ENCODE measurements at regions not wholly inside any gene's neighbourhood (a gene's known extent, or its start where the extent isn't known, plus 50 kb on each side); places are given as distances from the start of the nearest gene placed in this dataset.

GRCh38 chr5:18119156-18119785 lies 485.0 kb downstream of the TAF11L14 start:
- Histone ChIP-seq H3K9me3 (ENCODE audit: control insufficient read depth in 4 of 4, insufficient read depth in 3 of 4, low read length in 3 of 4) (no peaks in the 10 kb centered on the region), H3K27me3 (ENCODE audit: control insufficient read depth in 3 of 3, insufficient read depth in 3 of 3, low read length in 2 of 3) (no peaks in the 10 kb centered on the region), H3K9ac (ENCODE audit: insufficient read depth in 1 of 2, low read length in 2 of 2) (no peak overlapping the region), H3K27ac (ENCODE audit: low read depth in 1 of 2, low read length in 1 of 2) (no peak overlapping the region), H3K4me3 (no peak overlapping the region), H3K4me1 (ENCODE audit: control insufficient read depth in 5 of 5, insufficient read depth in 5 of 5, low read length in 5 of 5) (no peaks in the 10 kb centered on the region), H3K36me3 (ENCODE audit: control insufficient read depth in 4 of 4, insufficient read depth in 4 of 4, low read length in 4 of 4) (no peaks in the 10 kb centered on the region)
- no peak for ATAC-seq (ENCODE audit: insufficient read depth, low FRiP score)
- WGBS, 2 donors = 88% methylated on average over 11 of the region's 11 CpGs
- no peak for DNase-seq
- no peak for TF ChIP-seq CTCF (IDR thresholded peaks at IDR 0.05; ENCODE audit: control extremely low read depth, extremely low read depth)

DNA sequence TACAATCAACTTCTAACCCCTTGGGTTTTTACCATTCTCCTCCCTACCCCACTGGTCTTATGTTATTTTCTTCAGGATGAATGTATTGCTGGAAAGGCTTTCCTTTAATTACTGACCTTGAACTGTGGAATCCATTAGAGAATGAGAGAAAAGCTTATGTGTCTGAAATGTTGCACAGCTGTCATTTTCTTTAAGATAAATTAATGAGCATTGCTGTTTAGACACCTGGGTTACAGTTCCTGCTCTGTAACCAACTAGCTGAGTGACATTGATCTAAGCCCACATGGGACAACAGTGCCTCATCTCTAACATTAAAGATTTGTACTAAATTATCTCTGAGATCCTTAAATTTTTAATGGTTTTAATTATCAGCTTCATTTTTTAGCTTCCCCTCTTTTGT lies 507.0 kb downstream of the TAF11L14 start:
- no peak for TF ChIP-seq CTCF (IDR thresholded peaks at IDR 0.05; ENCODE audit: control extremely low read depth, extremely low read depth)
- peaks cover 0 to 2% (median 0%) of the 10 kb centered on the region in 5 donors for H3K4me1 ChIP-seq (ENCODE audit: control insufficient read depth in 5 of 5, insufficient read depth in 5 of 5, low read length in 5 of 5)
- H3K9me3 ChIP-seq (ENCODE audit: control insufficient read depth in 4 of 4, insufficient read depth in 3 of 4, low read length in 3 of 4) = peaks cover 0 to 5% (median 0%) of the 10 kb centered on the region in 4 donors
- no peaks in the 10 kb centered on the region for H3K36me3 ChIP-seq (ENCODE audit: control insufficient read depth in 4 of 4, insufficient read depth in 4 of 4, low read length in 4 of 4)
- no peak overlapping the region for H3K27ac ChIP-seq (ENCODE audit: low read depth in 1 of 2, low read length in 1 of 2)
- no peak overlapping the region for H3K9ac ChIP-seq (ENCODE audit: insufficient read depth in 1 of 2, low read length in 2 of 2)
- no peak overlapping the region for H3K4me3 ChIP-seq
- no peaks in the 10 kb centered on the region for H3K27me3 ChIP-seq (ENCODE audit: control insufficient read depth in 3 of 3, insufficient read depth in 3 of 3, low read length in 2 of 3)
- ATAC-seq (ENCODE audit: insufficient read depth, low FRiP score) = no peak
- DNase-seq = no peak

GRCh38 chr5:18142831-18143230 lies 508.6 kb downstream of the TAF11L14 start:
- Histone ChIP-seq H3K27me3 (ENCODE audit: control insufficient read depth in 3 of 3, insufficient read depth in 3 of 3, low read length in 2 of 3) (no peaks in the 10 kb centered on the region), H3K4me1 (ENCODE audit: control insufficient read depth in 5 of 5, insufficient read depth in 5 of 5, low read length in 5 of 5) (peaks cover 0 to 2% (median 0%) of the 10 kb centered on the region in 5 donors), H3K27ac (ENCODE audit: low read depth in 1 of 2, low read length in 1 of 2) (no peak overlapping the region), H3K4me3 (no peak overlapping the region), H3K9me3 (ENCODE audit: control insufficient read depth in 4 of 4, insufficient read depth in 3 of 4, low read length in 3 of 4) (peaks cover 0 to 5% (median 0%) of the 10 kb centered on the region in 4 donors), H3K36me3 (ENCODE audit: control insufficient read depth in 4 of 4, insufficient read depth in 4 of 4, low read length in 4 of 4) (no peaks in the 10 kb centered on the region), H3K9ac (ENCODE audit: insufficient read depth in 1 of 2, low read length in 2 of 2) (no peak overlapping the region)
- TF ChIP-seq CTCF (IDR thresholded peaks at IDR 0.05; ENCODE audit: control extremely low read depth, extremely low read depth) = no peak
- 62 to 86% methylated on average over 1 of the region's 1 CpG for WGBS, 2 donors
- peak in 2 of 3 donors; percentile 81 to 83 for DNase-seq
- ATAC-seq (ENCODE audit: insufficient read depth, low FRiP score) = no peak

DNA sequence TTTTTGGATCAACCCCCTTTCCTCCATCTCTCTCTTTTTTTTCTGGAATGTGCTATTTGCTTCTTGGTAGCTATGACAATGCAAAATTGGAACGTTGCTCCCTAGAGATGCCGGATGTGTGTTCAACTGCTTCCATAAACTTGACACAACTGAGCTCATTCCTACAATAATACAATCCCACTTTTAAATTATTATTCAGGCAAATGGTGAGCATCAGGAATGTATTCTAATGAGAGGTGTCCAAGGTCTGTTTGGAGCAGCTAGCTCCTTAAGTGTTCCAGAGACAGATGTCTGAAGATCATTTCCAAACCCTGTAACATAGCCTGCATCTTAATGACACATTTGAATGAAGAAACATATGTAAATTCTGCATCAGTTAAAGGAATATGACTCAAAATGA lies 518.4 kb downstream of the TAF11L14 start:
- TF ChIP-seq CTCF (IDR thresholded peaks at IDR 0.05; ENCODE audit: control extremely low read depth, extremely low read depth) = no peak
- WGBS, 2 donors = 78 to 91% methylated on average over 2 of the region's 2 CpGs
- H3K9ac ChIP-seq (ENCODE audit: insufficient read depth in 1 of 2, low read length in 2 of 2) = no peak overlapping the region
- H3K4me1 ChIP-seq (ENCODE audit: control insufficient read depth in 5 of 5, insufficient read depth in 5 of 5, low read length in 5 of 5) = no peaks in the 10 kb centered on the region
- H3K36me3 ChIP-seq (ENCODE audit: control insufficient read depth in 4 of 4, insufficient read depth in 4 of 4, low read length in 4 of 4) = no peaks in the 10 kb centered on the region
- H3K9me3 ChIP-seq (ENCODE audit: control insufficient read depth in 4 of 4, insufficient read depth in 3 of 4, low read length in 3 of 4) = peaks cover 0 to 2% (median 0%) of the 10 kb centered on the region in 4 donors
- no peaks in the 10 kb centered on the region for H3K27me3 ChIP-seq (ENCODE audit: control insufficient read depth in 3 of 3, insufficient read depth in 3 of 3, low read length in 2 of 3)
- ATAC-seq (ENCODE audit: insufficient read depth, low FRiP score) (no peak), DNase-seq (no peak)
- H3K4me3 ChIP-seq = no peak overlapping the region
- no peak overlapping the region for H3K27ac ChIP-seq (ENCODE audit: low read depth in 1 of 2, low read length in 1 of 2)
